HEK293 (cell line): ENCODE measurements at regions not wholly inside any gene's neighbourhood (a gene's known extent, or its start where the extent isn't known, plus 50 kb on each side); places are given as distances from the start of the nearest gene placed in this dataset.
"Not testable (repeated sequence)": the region's sequence is repeated elsewhere in the genome, so short reads cannot be mapped to it uniquely, and the experiment has no call there.

Experiments used
- CTCF ChIA-PET: fragments of 350-600 bp; formaldehyde crosslinking; extraction: SDS; loops from one replicate; lab custom pipeline; 2021; ENCODE audit warnings: antibody characterized with exemption; lab: Yijun Ruan, JAX
- POLR2A ChIA-PET: fragments of 300-600 bp; formaldehyde crosslinking; extraction: SDS; loops from one replicate; lab custom pipeline; 2020; ENCODE audit warnings: antibody characterized with exemption, inconsistent platforms; lab: Yijun Ruan, JAX
- H3K27ac ChIP-seq: fragments of 200-500 bp; sonication (Bioruptor generic); 2 replicates; pipeline ENCODE4 v1.5.1; 2014; ENCODE audit warnings: low read depth, low read length, control low read depth, inconsistent platforms; ENCODE audit errors: extremely low read depth
- H3K36me3 ChIP-seq, 2 experiments: fragments of 200-500 bp in 1 of 2; sonication (Bioruptor generic) in 1 of 2; 1 replicate in 1 of 2; 2 replicates in 1 of 2; pipeline ENCODE4 v1.5.1; 2014 to 2017; ENCODE audit warnings: inconsistent platforms in 2 of 2, low read length in 2 of 2; ENCODE audit not compliant: control insufficient read depth in 2 of 2, insufficient read depth in 1 of 2
- H3K4me1 ChIP-seq: fragments of 200-500 bp; sonication (Bioruptor generic); 2 replicates; pipeline ENCODE4 v1.5.1; 2014; ENCODE audit warnings: mild to moderate bottlenecking, low read length, inconsistent platforms; ENCODE audit not compliant: control insufficient read depth, insufficient read depth
- H3K4me3 ChIP-seq: 2 replicates; pipeline ENCODE4 v1.5.1; 2011; ENCODE audit warnings: low read depth, mild to moderate bottlenecking, control low read depth, low read length, moderate library complexity
- H3K9me3 ChIP-seq: fragments of 200-500 bp; sonication (Bioruptor generic); 2 replicates; pipeline ENCODE4 v1.5.1; 2014; ENCODE audit warnings: low read depth, low read length, inconsistent platforms; ENCODE audit not compliant: control insufficient read depth, insufficient read depth
- KLF1 ChIP-seq: fragments of 450-650 bp; formaldehyde crosslinking; IDR thresholded peaks from 2 replicates; pipeline ENCODE4 v1.5.1; 2016; ENCODE audit warnings: missing biosample characterization, missing genetic modification characterization
- OSR2 ChIP-seq: fragments of 450-650 bp; formaldehyde crosslinking; IDR thresholded peaks from 2 replicates; pipeline ENCODE4 v1.5.1; 2016; ENCODE audit warnings: missing biosample characterization, missing genetic modification characterization
- ZBTB20 ChIP-seq: fragments of 450-650 bp; formaldehyde crosslinking; IDR thresholded peaks from 2 replicates; pipeline ENCODE4 v1.5.1; 2016; ENCODE audit warnings: missing biosample characterization, missing genetic modification characterization
- ZFP41 ChIP-seq: fragments of 450-650 bp; formaldehyde crosslinking; IDR thresholded peaks from 2 replicates; pipeline ENCODE4 v1.5.1; 2016; ENCODE audit warnings: missing biosample characterization, missing genetic modification characterization, borderline replicate concordance
- ZNF341 ChIP-seq: fragments of 450-650 bp; formaldehyde crosslinking; IDR thresholded peaks from 2 replicates; pipeline ENCODE4; 2016; ENCODE audit warnings: low read depth, missing biosample characterization, missing genetic modification characterization
- ZNF350 ChIP-seq: fragments of 450-650 bp; formaldehyde crosslinking; IDR thresholded peaks from 2 replicates; pipeline ENCODE4 v1.5.0; 2017; ENCODE audit warnings: missing biosample characterization, mild to moderate bottlenecking, missing genetic modification characterization
- ZNF366 ChIP-seq: fragments of 450-650 bp; formaldehyde crosslinking; conservative IDR thresholded peaks from 2 replicates; pipeline ENCODE4 v1.5.1; 2016; ENCODE audit warnings: missing biosample characterization, missing genetic modification characterization
- ZNF529 ChIP-seq: fragments of 450-650 bp; formaldehyde crosslinking; IDR thresholded peaks from 2 replicates; pipeline ENCODE4 v1.5.1; 2017; ENCODE audit warnings: missing genetic modification characterization, missing biosample characterization; ENCODE audit not compliant: insufficient replicate concordance
- ZNF548 ChIP-seq: fragments of 450-650 bp; formaldehyde crosslinking; IDR thresholded peaks from 2 replicates; pipeline ENCODE4 v1.5.1; 2016; ENCODE audit warnings: missing biosample characterization, missing genetic modification characterization
- ZNF571 ChIP-seq: fragments of 450-650 bp; formaldehyde crosslinking; IDR thresholded peaks from 2 replicates; pipeline ENCODE4 v1.5.0; 2017; ENCODE audit warnings: missing biosample characterization, missing genetic modification characterization
- ZNF664 ChIP-seq: fragments of 450-650 bp; formaldehyde crosslinking; IDR thresholded peaks from 2 replicates; pipeline ENCODE4 v1.5.1; 2016; ENCODE audit warnings: missing biosample characterization, missing genetic modification characterization
- TF ChIP-seq, protein P1 (sequence below): fragments of 450-650 bp; formaldehyde crosslinking; IDR thresholded peaks from 2 replicates; pipeline ENCODE4 v1.5.1; 2017; ENCODE audit warnings: missing biosample characterization, missing genetic modification characterization
- TF ChIP-seq, protein P2 (sequence below): fragments of 450-650 bp; formaldehyde crosslinking; IDR thresholded peaks from 2 replicates; pipeline ENCODE4 v1.5.1; 2016; ENCODE audit warnings: missing biosample characterization, missing genetic modification characterization

DNA sequence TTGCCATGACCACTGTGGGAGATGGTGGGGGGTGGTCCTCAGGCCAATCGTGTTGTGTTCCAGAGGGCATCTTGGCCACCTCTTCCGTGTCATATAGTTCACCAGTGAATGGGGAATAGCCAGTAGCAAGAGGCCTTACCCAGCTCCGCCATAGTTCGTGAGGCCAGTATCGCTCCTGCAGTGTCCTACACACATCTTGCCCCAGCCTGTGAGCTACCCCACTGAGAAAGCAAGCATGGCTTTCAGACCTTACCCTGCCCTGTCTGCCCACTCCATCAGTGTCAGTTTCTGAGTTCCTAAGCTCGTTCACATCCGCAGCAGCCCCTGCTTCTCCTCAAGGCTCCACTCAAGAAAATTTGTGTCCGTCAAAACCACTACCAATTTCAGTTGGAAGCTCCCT, 586.0 kb upstream of the PABPC5 start:
- CTCF ChIA-PET, POLR2A ChIA-PET, H3K4me1 ChIP-seq, H3K4me3 ChIP-seq, H3K27ac ChIP-seq, H3K9me3 ChIP-seq, H3K36me3 ChIP-seq: not testable (repeated sequence)

DNA sequence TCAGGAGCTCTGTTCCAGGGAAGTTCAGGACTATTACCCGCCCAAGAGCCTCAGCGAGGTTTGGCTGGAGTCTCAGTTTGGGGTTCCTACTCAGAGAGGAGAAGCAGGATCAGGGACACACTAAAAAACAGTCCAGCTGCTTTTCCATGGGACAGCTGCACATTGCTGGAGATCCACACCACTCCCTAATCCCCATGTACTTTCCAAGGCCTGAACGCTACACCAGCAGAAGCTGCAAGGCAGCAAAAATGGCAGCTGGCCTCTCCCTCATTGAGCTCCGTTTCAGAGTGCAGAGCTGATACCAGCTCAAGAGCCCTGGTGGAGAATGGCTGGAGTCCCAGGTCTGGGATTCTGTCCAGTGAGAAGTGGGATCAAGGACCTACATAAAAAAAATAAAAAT, 551.2 kb upstream of the PABPC5 start:
- H3K36me3 ChIP-seq = no peaks in the 10 kb centered on the region
- CTCF ChIA-PET = no interaction called here
- TF ChIP-seq ZNF571 (tag by site-specific recombination) (no peak), KLF1 (tag by site-specific recombination) (no peak), ZBTB20 (tag by site-specific recombination) (no peak), ZNF664 (tag by site-specific recombination) (no peak), ZNF366 (tag by site-specific recombination) (no peak), ZFP41 (no peak)
- POLR2A ChIA-PET = no interaction called here
- H3K4me3 ChIP-seq = no peak overlapping the region
- H3K9me3 ChIP-seq = no peaks in the 10 kb centered on the region; the same call in 1 of the 2 replicates
- H3K27ac ChIP-seq = no peak overlapping the region
- H3K4me1 ChIP-seq = no peaks in the 10 kb centered on the region

DNA sequence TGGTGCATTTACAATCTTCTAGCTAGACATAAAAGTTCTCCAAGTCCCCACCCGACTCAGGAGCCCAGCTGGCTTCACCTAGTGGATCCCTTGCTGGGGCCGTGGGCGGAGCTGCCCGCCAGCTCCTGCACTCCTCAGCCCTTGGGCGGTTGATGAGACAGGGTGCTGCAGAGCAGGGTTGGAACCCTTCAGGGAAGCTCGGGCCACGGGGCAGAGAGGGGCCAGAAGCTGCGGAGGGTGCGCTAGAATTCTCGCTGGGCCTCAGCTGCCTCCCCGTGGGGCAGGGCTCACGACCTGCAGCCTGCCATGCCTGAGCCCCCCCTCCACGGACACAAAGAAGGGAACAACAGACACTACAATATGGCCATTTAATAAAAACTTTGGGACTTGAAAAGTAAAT, 519.8 kb upstream of the PABPC5 start:
- POLR2A ChIA-PET, H3K36me3 ChIP-seq, CTCF ChIA-PET, H3K4me1 ChIP-seq, H3K27ac ChIP-seq, H3K4me3 ChIP-seq, H3K9me3 ChIP-seq: not testable (repeated sequence)

DNA sequence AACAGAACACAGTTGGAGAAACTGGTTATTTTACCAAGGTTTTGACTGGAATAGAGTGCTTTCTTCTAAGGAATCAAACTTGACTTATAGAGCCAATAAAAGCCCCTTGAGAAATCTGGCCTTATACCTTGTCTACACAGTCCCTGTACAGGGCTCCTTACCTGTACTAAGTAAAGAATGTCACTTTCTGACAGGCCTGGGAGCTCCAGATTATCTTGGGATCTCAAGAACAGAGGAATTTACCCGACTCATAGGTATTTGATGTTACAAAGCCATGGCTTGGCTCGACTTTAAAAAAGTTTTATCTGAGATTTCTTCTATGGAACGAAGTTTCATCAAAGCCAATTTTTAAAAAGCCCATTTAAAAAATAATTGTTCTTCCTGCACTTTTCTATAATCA, 487.8 kb upstream of the PABPC5 start:
- H3K36me3 ChIP-seq, CTCF ChIA-PET, H3K9me3 ChIP-seq, POLR2A ChIA-PET, H3K27ac ChIP-seq, H3K4me1 ChIP-seq, H3K4me3 ChIP-seq: not testable (repeated sequence)

DNA sequence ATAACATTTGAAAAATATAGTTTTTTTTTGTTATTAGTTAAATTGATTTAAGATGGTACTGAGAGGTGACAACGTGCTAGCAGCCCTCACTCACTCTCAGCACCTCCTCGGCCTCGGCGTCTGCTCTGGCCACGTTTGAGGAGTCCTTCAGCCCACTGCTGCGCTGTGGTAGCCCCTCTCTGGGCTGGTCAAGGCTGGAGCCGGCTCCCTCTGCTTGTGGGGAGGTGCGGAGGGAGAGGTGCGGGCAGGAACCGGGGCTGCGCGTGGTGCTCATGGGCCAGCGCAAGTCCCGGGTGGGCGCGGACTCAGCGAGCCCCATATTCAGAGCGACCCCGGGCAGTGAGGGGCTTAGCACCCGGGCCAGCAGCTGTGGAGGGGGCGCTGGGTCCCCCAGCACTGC, 439.4 kb upstream of the PABPC5 start:
- H3K36me3 ChIP-seq, CTCF ChIA-PET, H3K27ac ChIP-seq, POLR2A ChIA-PET, H3K4me3 ChIP-seq, H3K4me1 ChIP-seq, H3K9me3 ChIP-seq: not testable (repeated sequence)

DNA sequence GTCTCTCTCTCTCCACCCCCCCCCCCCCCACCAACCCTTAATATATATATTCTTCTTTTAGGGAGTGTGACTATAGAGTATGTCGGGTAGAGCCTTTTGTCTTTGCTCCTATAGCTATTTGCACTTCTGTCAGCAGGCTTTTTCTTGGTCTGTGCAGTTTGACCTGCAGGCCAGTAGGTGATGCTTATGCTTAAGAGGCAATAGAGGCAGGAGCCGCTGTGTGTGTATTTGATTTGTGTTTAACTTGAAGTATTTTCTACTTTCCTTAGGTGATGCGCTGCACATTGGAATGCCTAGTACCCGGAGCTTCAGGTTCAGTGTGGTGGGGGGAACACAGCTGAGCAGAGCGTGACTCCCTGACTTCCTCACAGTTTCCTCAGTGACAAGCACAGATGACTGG, 416.5 kb upstream of the PABPC5 start:
- H3K4me3 ChIP-seq, H3K36me3 ChIP-seq, H3K27ac ChIP-seq, POLR2A ChIA-PET, H3K4me1 ChIP-seq, H3K9me3 ChIP-seq, CTCF ChIA-PET: not testable (repeated sequence)

DNA sequence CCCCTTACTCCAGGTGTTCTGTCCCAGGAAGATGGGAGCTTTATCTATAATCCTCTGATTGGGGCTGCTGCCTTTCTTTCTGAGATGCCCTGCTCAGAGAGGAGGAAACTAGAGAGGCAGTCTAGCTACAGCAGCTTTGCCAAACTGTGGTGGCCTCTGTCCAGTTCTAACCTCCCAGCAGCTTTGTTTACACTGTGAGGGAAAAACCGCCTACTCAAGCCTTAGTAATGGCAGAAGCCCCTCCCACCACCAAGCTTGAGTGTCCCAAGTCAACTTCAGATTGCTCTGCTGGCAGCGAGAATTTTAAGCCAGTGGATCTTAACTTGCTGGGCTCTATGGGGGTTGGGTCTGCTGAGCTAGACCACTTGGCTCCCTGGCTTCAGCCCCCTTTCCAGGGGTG, 394.9 kb upstream of the PABPC5 start:
- H3K9me3 ChIP-seq = no peaks in the 10 kb centered on the region
- no peaks in the 10 kb centered on the region for H3K4me1 ChIP-seq
- ChIA-PET CTCF (no interaction called here), POLR2A (no interaction called here)
- H3K4me3 ChIP-seq = no peak overlapping the region
- no peaks in the 10 kb centered on the region for H3K36me3 ChIP-seq
- no peak overlapping the region for H3K27ac ChIP-seq
- no peak for TF ChIP-seq ZNF350
- TF ChIP-seq ZNF571 (tag by site-specific recombination) = no peak
- TF ChIP-seq ZNF548 (tag by site-specific recombination) = no peak
- TF ChIP-seq OSR2 = no peak
- TF ChIP-seq ZNF529 (tag by site-specific recombination) = no peak
- no peak for TF ChIP-seq ZNF341 (tag by site-specific recombination)
- TF ChIP-seq, protein P1, sequence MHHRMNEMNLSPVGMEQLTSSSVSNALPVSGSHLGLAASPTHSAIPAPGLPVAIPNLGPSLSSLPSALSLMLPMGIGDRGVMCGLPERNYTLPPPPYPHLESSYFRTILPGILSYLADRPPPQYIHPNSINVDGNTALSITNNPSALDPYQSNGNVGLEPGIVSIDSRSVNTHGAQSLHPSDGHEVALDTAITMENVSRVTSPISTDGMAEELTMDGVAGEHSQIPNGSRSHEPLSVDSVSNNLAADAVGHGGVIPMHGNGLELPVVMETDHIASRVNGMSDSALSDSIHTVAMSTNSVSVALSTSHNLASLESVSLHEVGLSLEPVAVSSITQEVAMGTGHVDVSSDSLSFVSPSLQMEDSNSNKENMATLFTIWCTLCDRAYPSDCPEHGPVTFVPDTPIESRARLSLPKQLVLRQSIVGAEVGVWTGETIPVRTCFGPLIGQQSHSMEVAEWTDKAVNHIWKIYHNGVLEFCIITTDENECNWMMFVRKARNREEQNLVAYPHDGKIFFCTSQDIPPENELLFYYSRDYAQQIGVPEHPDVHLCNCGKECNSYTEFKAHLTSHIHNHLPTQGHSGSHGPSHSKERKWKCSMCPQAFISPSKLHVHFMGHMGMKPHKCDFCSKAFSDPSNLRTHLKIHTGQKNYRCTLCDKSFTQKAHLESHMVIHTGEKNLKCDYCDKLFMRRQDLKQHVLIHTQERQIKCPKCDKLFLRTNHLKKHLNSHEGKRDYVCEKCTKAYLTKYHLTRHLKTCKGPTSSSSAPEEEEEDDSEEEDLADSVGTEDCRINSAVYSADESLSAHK = no peak
- TF ChIP-seq, protein P2, sequence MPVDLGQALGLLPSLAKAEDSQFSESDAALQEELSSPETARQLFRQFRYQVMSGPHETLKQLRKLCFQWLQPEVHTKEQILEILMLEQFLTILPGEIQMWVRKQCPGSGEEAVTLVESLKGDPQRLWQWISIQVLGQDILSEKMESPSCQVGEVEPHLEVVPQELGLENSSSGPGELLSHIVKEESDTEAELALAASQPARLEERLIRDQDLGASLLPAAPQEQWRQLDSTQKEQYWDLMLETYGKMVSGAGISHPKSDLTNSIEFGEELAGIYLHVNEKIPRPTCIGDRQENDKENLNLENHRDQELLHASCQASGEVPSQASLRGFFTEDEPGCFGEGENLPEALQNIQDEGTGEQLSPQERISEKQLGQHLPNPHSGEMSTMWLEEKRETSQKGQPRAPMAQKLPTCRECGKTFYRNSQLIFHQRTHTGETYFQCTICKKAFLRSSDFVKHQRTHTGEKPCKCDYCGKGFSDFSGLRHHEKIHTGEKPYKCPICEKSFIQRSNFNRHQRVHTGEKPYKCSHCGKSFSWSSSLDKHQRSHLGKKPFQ = no peak
